ENCODE measurements at regions not wholly inside any gene's neighbourhood (a gene's known extent, or its start where the extent isn't known, plus 50 kb on each side); places are given as distances from the start of the nearest gene placed in this dataset.

DNA sequence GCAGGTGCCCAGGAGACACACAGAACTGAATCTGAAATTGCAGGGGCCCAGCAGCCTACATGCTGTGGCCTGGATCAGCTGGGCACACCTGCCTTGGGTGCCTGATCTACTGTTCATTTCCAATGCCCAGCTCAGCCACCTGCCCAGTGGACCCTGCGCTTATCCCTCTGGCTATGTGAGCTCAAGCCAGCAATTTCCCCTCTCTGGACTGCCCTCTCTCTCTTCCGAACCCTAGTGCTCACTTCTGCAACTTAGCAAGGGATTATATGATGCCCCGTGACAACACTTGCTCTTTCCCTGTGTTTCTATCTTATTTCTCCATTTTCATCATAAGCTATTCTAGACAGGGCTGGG, 276.0 kb downstream of the UACA start:
- TF ChIP-seq CTCF (IDR thresholded peaks at IDR 0.05) (no peak), POLR2A (IDR thresholded peaks at IDR 0.05) (no peak), POLR2AphosphoS5 (IDR thresholded peaks at IDR 0.05) (no peak)

All from prostate gland (tissue), 2 donors.